Activated naive CD4-positive, alpha-beta T cell treated with anti-CD3 and anti-CD28 coated beads for 36 hours (primary cell): ENCODE measurements at regions not wholly inside any gene's neighbourhood (a gene's known extent, or its start where the extent isn't known, plus 50 kb on each side); places are given as distances from the start of the nearest gene placed in this dataset.
"Not testable (repeated sequence)": the region's sequence is repeated elsewhere in the genome, so short reads cannot be mapped to it uniquely, and the experiment has no call there.

Experiments
- CTCF ChIA-PET: fragments of 350-600 bp; sonication (Branson Sonifier 250); formaldehyde crosslinking; loops from one replicate; lab custom pipeline; 2021; ENCODE audit warnings: antibody characterized with exemption; lab: Charles Lee
- DNase-seq: peaks from one replicate; pipeline ENCODE4 v3.0.0-alpha.2; 2020
- H3K27ac Mint-ChIP-seq: one replicate; pipeline ENCODE4 v1.8.0; 2021; ENCODE audit warnings: mild to moderate bottlenecking, mixed read lengths
- H3K27me3 Mint-ChIP-seq: one replicate; pipeline ENCODE4 v1.8.0; 2021; ENCODE audit warnings: low read depth, mixed read lengths
- H3K36me3 Mint-ChIP-seq: one replicate; pipeline ENCODE4 v1.8.0; 2021; ENCODE audit warnings: low read depth, mixed read lengths
- H3K4me1 Mint-ChIP-seq: one replicate; pipeline ENCODE4 v1.8.0; 2021; ENCODE audit warnings: low read depth, mixed read lengths
- H3K4me3 Mint-ChIP-seq: one replicate; pipeline ENCODE4 v1.8.0; 2021; ENCODE audit warnings: mild to moderate bottlenecking, moderate library complexity, mixed read lengths
- H3K9me3 Mint-ChIP-seq: one replicate; pipeline ENCODE4 v1.8.0; 2021; ENCODE audit warnings: mixed read lengths
- intact Hi-C: fragments of 100-400 bp; cut with micrococcal nuclease; formaldehyde crosslinking; loops from one replicate; pipeline ENCODE4 v1.15.1; 2023

DNA sequence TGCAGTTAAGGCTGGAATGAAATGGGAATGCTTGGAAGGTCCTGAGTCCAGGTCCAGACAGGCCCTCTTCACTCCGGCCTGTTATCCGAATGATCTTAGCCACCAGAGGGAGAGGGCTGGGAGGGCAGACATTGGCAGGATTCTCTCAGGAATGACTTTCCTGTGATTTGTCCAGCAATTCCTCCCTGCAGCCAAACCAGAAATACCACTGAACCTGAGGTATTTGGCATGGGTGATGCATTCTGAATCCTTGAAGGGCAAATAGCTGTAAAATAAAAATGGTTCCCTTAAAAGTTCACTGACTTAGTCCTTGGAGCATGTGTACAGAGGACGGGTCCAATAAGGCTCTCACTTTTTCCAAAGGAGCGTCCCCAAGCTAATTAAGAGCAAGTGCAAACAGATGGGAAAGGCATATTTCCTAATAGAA lies 77.5 kb upstream of the HABP2 start:
- Mint-ChIP-seq H3K4me3 (no peak overlapping the region), H3K27ac (no peak overlapping the region), H3K27me3 (peaks cover 5% of the 10 kb centered on the region), H3K36me3 (no peaks in the 10 kb centered on the region), H3K9me3 (peaks cover 12% of the 10 kb centered on the region), H3K4me1 (no peaks in the 10 kb centered on the region)
- intact Hi-C loops: no loop called here
- no peak for DNase-seq
- CTCF ChIA-PET: no interaction called here

DNA sequence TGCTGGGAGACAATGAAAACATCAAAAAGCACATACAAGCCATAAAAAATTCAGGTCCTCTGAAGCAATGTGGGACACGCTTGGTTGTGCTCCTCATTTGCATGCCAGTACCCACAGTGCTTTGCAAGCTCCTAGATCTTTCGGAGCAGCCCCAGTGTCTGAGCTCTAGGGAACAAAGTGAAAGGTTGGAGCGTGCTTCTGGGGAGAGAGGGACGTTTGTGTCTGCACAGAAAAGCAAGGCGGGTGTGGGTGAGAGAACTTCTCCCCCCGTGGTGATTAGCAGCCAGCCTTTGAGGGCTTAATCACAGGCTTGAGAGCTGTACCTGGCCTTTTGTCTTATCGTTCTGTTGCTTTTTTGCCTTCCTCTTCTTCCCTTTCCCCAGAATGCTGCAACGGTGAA lies 76.7 kb upstream of the HABP2 start:
- Mint-ChIP-seq H3K4me1 (no peaks in the 10 kb centered on the region), H3K27ac (no peak overlapping the region), H3K9me3 (peaks cover 16% of the 10 kb centered on the region), H3K36me3 (no peaks in the 10 kb centered on the region), H3K27me3 (peaks cover 5% of the 10 kb centered on the region), H3K4me3 (no peak overlapping the region)
- intact Hi-C loops: no loop called here
- DNase-seq: no peak
- CTCF ChIA-PET: no interaction called here

DNA sequence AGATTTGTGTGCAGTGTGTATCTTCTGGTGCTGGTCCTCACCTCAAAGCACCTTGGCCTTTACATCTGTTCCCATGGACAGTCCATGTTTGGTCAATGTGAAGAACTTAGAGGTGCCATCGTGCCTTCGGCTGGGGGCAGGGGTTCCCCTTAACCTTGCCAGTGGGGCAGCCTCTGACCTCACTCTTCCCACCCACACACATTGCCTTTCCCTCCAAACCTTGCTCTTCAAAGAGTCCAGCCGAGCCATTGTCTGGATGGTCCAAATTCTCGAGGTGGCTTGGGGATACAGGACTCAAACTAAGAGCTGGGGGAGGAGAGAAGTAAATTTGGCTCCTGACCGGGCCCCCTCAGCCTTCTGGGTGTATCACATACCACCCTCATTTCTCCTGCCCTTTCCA lies 76.2 kb upstream of the HABP2 start:
- Mint-ChIP-seq H3K27ac (no peak overlapping the region), H3K4me3 (no peak overlapping the region), H3K36me3 (no peaks in the 10 kb centered on the region), H3K4me1 (no peaks in the 10 kb centered on the region), H3K27me3 (peaks cover 5% of the 10 kb centered on the region), H3K9me3 (peaks cover 16% of the 10 kb centered on the region)
- CTCF ChIA-PET: no interaction called here
- intact Hi-C loops: no loop called here
- no peak for DNase-seq

DNA sequence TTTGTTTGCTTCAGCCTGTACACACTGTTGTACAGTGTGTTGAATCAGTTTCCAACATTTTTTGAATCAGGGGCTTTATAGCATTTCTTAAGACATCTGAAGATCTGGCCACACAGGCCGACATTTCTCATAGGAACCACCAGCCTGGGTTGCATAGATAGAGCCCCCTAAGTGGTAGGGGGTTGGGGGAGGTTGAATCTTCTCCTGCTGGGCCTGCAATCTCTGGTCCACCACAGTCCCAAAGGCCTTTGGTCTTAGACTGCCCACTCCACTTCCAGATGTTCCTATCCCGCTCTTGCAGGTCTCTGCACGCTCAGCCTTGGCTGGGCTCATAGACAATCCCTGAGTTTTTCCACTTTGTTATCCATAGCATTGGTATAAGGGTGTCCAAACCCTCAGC lies 75.4 kb upstream of the HABP2 start:
- Mint-ChIP-seq H3K4me1 (no peaks in the 10 kb centered on the region), H3K4me3 (no peak overlapping the region), H3K36me3 (no peaks in the 10 kb centered on the region), H3K27me3 (peaks cover 5% of the 10 kb centered on the region), H3K9me3 (peaks cover 16% of the 10 kb centered on the region), H3K27ac (no peak overlapping the region)
- DNase-seq: no peak
- CTCF ChIA-PET: no interaction called here
- intact Hi-C loops: no loop called here

DNA sequence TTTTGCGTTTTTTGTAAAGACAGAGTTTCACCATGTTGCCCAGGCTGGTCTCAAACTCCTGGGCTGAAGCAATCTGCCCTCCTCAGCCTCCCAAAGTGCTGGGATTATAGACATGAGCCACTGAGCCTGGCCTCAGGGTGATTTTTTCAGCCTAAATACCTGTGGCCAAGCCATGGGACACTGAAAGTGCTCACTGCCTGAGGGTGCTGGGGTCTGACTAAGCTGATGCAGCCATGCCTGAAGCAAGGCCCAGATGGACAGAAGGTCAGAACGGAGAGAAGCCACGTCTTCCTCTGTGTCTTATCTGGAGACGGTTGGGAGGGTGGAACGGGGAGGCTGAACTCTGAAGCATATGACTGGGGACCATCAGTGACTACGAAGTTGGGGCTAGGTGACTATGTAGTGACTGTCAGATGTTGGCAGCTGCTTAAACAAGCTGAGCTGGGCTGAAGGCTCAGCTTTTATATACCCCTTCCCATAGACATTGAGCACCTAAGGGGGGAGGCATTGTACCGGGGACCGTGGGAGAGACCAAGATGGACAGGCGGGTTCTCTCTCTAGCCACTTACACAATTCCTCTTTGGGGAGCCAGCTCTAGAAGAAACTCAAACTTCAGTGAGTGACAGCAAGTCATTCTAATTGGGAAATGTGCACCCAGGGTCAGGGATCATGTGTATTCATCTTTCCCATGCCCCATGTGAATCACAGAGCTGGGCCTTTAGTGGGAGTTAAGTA lies 73.3 kb upstream of the HABP2 start:
- intact Hi-C loops: no loop called here
- CTCF ChIA-PET: no interaction called here
- Mint-ChIP-seq H3K27ac (no peak overlapping the region), H3K36me3 (no peaks in the 10 kb centered on the region), H3K4me1 (no peaks in the 10 kb centered on the region), H3K9me3 (peaks cover 16% of the 10 kb centered on the region), H3K27me3 (peaks cover 5% of the 10 kb centered on the region), H3K4me3 (no peak overlapping the region)
- DNase-seq: no peak

DNA sequence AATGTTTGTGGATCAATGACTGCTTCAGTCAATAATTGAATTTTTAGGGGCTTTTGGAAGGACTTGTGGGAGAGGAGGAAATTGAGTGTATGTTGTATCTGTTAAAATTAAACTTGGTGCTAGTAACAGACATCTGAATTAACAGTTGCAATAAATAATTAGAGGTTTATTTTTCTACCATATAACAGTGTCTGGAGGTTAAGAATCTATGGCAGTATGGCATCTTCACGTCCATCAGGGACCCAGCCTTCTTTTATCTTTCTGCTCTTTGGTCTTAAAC lies 72.8 kb upstream of the HABP2 start:
- H3K27me3 Mint-ChIP-seq: peaks cover 3% of the 10 kb centered on the region
- no peaks in the 10 kb centered on the region for H3K4me1 Mint-ChIP-seq
- DNase-seq: no peak
- CTCF ChIA-PET: no interaction called here
- peaks cover 16% of the 10 kb centered on the region for H3K9me3 Mint-ChIP-seq
- no peak overlapping the region for H3K4me3 Mint-ChIP-seq
- intact Hi-C loops: no loop called here
- H3K27ac Mint-ChIP-seq: no peak overlapping the region
- H3K36me3 Mint-ChIP-seq: no peaks in the 10 kb centered on the region

DNA sequence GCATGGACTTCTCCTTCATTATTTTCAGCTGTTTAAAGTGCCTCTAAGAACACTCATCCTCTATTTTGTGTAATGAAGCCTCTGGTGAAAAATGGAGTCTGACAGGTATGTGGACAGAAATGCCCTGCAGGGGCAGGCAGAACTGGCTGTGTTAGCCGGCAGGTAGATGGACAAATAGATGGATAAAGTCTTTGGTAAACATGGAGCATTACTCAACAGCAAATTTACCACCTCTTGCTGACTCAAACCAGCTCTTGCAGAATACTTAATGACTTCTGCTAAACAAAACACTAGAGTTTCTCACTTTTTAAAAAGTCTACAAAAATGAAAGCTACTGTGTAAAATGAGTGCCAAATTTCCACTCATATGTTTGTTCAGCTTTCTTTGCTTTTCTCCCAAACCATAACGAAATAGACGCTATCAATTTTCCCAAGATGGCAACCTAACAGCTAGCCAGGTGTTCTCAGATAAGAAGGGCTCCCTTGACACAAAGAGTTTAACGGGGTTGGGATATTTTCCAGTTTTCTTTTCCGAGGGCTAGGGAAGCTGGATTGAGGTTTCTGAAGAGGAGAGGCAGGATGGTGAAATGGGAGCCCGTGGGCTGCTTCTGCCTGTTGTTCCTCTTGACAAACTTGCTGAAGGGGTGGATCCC lies 71.9 kb upstream of the HABP2 start:
- DNase-seq: no peak
- H3K27ac Mint-ChIP-seq: no peak overlapping the region
- H3K4me3 Mint-ChIP-seq: no peak overlapping the region
- H3K9me3 Mint-ChIP-seq: peaks cover 16% of the 10 kb centered on the region
- no peaks in the 10 kb centered on the region for H3K36me3 Mint-ChIP-seq
- CTCF ChIA-PET: no interaction called here
- intact Hi-C loops: no loop called here
- no peaks in the 10 kb centered on the region for H3K4me1 Mint-ChIP-seq
- no peaks in the 10 kb centered on the region for H3K27me3 Mint-ChIP-seq

DNA sequence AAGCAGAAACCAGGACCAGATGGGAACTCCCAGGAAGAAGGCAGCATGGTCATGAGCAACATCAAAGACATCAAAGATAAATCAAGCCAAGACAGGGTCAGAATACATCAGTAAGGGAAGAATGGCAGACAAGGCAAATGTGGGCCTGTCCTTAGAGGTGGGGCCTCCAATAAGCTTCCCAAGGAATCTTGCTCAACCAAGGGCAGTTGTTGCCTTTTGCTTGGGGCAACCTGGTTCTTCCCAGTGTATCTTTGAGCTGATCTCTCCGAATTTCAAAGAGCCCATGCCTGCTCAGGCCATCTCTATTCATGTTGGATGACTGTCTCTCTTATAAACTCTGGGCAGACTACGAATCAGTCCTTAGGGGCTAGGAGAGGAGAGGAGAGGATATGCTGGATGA lies 68.4 kb upstream of the HABP2 start:
- no peaks in the 10 kb centered on the region for H3K36me3 Mint-ChIP-seq
- peaks cover 12% of the 10 kb centered on the region for H3K9me3 Mint-ChIP-seq
- no peak overlapping the region for H3K27ac Mint-ChIP-seq
- DNase-seq: no peak
- no peak overlapping the region for H3K4me3 Mint-ChIP-seq
- H3K4me1 Mint-ChIP-seq: no peaks in the 10 kb centered on the region
- H3K27me3 Mint-ChIP-seq: peaks cover 9% of the 10 kb centered on the region
- intact Hi-C loops: no loop called here
- CTCF ChIA-PET: interaction anchor here (1.0 kb wide), 1 partner anchor 38 kb away, joined by 3 read pairs; no protein-coding TSS in a partner anchor

DNA sequence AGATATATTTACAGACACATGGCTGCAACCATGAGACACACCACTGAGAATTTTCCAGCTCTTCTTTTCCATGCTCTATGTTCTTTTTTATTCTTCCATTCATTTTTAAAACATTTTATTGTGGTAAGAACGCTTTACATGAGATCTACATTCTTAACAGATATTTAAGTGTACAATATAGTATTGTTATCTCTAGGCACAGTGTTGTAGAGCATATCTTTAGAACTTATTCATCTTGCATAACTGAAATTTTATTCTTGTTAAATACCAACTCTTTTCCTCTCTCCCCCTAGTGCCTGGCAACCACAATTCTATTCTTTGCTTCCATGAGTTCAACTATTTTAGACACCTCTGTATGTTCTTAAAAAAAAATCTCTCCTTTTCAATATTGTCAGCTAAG lies 67.1 kb upstream of the HABP2 start:
- intact Hi-C loops: no loop called here
- Mint-ChIP-seq H3K9me3 (peaks cover 3% of the 10 kb centered on the region), H3K36me3 (no peaks in the 10 kb centered on the region), H3K27ac (no peak overlapping the region), H3K4me3 (no peak overlapping the region), H3K4me1 (no peaks in the 10 kb centered on the region), H3K27me3 (peaks cover 9% of the 10 kb centered on the region)
- DNase-seq: no peak
- CTCF ChIA-PET: no interaction called here

DNA sequence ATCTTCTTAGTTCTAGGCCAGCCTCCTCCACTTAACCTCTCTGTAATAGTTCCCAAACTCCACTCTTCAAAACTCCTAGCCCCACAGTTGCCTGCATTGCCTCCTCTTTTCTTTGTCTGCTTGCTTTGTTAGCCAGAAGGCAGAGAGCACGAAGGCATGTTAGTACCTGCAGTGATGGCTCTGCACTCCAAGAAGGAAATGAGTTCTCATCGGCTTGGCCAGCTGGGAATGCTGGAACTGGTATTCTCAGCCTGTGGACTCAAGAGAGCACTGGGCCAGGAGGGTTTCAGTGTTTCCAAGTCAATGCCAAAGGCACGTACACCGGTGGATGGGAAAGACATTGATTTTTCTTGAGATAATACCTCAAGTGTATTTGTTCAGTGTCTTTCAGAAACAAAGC lies 66.3 kb upstream of the HABP2 start:
- Mint-ChIP-seq H3K27me3 (peaks cover 9% of the 10 kb centered on the region), H3K9me3 (peaks cover 1% of the 10 kb centered on the region), H3K36me3 (no peaks in the 10 kb centered on the region), H3K4me3 (no peak overlapping the region), H3K27ac (no peak overlapping the region), H3K4me1 (no peaks in the 10 kb centered on the region)
- intact Hi-C loops: no loop called here
- DNase-seq: no peak
- CTCF ChIA-PET: no interaction called here

DNA sequence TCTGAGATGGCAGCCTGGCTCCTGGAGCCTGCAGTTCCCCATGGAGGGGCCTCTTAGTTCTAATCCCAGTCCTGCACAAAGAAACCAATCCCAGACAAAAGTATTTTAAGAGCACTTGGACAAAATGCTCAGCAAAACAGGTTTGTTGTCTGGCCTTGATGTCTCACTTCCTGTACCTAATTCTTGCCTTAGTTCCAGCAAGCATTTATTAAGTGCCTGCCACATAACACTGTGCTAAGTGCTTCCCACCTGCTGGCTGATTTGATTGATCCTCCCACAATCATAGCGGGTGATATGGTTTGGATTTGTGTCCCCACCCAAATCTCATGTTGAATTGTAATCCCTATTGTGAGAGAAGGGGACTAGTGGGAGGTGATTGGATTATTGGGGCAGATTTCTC lies 65.7 kb upstream of the HABP2 start:
- no peak overlapping the region for H3K27ac Mint-ChIP-seq

DNA sequence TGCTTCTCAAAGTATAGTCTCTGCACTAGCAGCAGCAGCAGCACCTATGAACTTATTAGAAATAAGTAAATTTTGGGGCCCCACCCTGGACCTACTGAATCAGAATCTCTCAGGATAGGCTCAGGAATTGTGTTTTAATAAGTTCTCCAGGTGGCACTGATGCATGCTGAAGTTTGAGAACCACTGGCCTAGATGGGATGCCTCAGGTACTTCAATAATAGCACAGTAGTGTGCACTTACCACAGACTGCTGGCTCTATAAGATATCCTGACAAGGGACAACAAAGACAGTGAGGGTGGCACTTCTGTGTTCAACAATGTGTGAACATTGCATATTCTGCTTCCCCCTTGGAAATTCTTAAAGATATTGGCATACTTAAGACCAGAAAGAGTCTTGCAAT lies 64.7 kb upstream of the HABP2 start:
- intact Hi-C loops: no loop called here
- CTCF ChIA-PET: no interaction called here
- Mint-ChIP-seq H3K4me1 (no peaks in the 10 kb centered on the region), H3K27me3 (peaks cover 9% of the 10 kb centered on the region), H3K4me3 (no peak overlapping the region), H3K27ac (no peak overlapping the region), H3K36me3 (no peaks in the 10 kb centered on the region), H3K9me3 (no peaks in the 10 kb centered on the region)
- DNase-seq: no peak

More for the DNA sequence above, 65.7 kb upstream of the HABP2 start:
- Mint-ChIP-seq H3K9me3 (no peaks in the 10 kb centered on the region), H3K4me3 (no peak overlapping the region), H3K27me3 (peaks cover 9% of the 10 kb centered on the region), H3K4me1 (no peaks in the 10 kb centered on the region), H3K36me3 (no peaks in the 10 kb centered on the region)
- intact Hi-C loops: no loop called here
- CTCF ChIA-PET: no interaction called here
- DNase-seq: no peak

DNA sequence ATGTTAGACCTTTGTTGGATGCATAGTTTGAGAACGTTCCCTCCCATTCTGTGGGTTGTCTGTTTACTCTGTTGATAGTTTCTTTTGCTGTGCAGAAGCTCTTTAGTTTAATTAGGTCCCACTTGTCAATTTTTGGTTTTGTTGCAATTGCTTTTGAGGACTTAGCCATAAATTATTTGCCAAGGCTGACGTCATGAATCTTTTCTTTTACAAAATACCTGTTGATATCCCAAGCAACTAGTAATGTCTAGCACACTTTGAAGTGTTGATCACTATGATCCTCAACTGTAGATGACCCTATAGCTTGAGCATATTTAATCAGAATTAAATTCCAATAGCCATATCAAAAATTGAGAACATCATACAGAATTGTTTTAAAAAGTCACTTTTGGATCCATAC lies 63.3 kb upstream of the HABP2 start:
- H3K4me3 Mint-ChIP-seq, DNase-seq, H3K27ac Mint-ChIP-seq, H3K4me1 Mint-ChIP-seq, H3K36me3 Mint-ChIP-seq, H3K9me3 Mint-ChIP-seq, intact Hi-C loops, CTCF ChIA-PET: not testable (repeated sequence)
- H3K27me3 Mint-ChIP-seq: peaks cover 11% of the 10 kb centered on the region
